ENCODE measurements at regions not wholly inside any gene's neighbourhood (a gene's known extent, or its start where the extent isn't known, plus 50 kb on each side); places are given as distances from the start of the nearest gene placed in this dataset.

DNA sequence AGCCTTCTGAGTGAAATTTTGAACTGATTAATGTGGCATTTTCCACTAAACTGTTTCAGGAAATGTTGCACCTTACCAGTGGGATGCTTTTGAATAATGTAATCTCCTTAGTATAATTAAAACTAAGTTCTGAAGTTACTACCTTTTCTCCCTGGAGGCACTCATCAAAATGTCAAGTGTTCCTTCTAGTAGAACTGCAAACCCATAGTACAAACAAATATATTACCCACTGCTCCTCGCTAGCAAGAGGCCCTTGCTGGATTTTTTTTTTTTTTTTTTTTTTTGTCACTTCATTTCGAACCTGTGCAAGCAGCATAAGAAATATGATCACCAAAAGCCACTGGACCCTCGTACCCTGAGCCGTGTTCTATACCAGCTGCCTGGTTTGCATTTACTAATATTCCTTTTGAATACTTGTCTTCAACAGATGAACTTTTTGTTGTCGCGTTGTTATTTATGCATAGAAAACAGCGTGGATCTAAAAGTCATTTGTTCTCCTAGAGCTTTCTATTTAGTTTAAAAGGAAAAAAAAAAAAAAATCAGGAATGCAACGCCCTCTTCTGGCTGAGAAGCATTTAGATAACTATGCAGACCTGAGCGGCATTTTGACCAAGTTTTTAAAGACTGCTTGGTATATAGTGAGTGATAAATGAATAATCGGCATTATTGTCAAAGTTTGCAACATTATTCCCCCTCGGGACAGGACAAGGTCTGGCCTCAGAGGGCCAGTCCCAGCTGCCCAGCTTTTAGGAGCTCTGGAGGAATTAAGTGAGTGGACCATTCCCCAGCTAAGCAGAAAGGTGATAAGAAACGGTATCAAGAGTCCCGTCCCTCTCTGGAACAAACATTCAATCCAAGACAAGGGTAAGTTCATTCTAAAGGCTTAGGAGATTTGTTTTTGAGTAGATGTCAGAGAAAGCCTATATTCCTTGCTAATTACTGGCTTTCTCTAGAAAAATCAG, 162.5 kb upstream of the KIF2A start:
- Mint-ChIP-seq H3K4me1 (peaks cover 21% of the 10 kb centered on the region), H3K27me3 (ENCODE audit: low read depth) (peaks cover 48% of the 10 kb centered on the region), H3K4me3 (no peak overlapping the region), H3K9me3 (no peaks in the 10 kb centered on the region), H3K36me3 (no peaks in the 10 kb centered on the region), H3K27ac (no peak overlapping the region)
- TF ChIP-seq, protein P1, sequence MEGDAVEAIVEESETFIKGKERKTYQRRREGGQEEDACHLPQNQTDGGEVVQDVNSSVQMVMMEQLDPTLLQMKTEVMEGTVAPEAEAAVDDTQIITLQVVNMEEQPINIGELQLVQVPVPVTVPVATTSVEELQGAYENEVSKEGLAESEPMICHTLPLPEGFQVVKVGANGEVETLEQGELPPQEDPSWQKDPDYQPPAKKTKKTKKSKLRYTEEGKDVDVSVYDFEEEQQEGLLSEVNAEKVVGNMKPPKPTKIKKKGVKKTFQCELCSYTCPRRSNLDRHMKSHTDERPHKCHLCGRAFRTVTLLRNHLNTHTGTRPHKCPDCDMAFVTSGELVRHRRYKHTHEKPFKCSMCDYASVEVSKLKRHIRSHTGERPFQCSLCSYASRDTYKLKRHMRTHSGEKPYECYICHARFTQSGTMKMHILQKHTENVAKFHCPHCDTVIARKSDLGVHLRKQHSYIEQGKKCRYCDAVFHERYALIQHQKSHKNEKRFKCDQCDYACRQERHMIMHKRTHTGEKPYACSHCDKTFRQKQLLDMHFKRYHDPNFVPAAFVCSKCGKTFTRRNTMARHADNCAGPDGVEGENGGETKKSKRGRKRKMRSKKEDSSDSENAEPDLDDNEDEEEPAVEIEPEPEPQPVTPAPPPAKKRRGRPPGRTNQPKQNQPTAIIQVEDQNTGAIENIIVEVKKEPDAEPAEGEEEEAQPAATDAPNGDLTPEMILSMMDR (IDR thresholded peaks at IDR 0.05; ENCODE audit: unreplicated experiment): peak; percentile 56
- DNase-seq (ENCODE audit: low spot score in 2 of 2, unreplicated experiment in 2 of 2): no peak

GRCh38 chr5:62144401-62145022, 161.5 kb upstream of the KIF2A start:
- DNase-seq (ENCODE audit: low spot score in 2 of 2, unreplicated experiment in 2 of 2): no peak
- H3K27ac Mint-ChIP-seq: no peak overlapping the region
- no peaks in the 10 kb centered on the region for H3K36me3 Mint-ChIP-seq
- no peaks in the 10 kb centered on the region for H3K9me3 Mint-ChIP-seq
- peaks cover 21% of the 10 kb centered on the region for H3K4me1 Mint-ChIP-seq
- TF ChIP-seq, protein P1 (IDR thresholded peaks at IDR 0.05; ENCODE audit: unreplicated experiment): no peak
- H3K4me3 Mint-ChIP-seq: no peak overlapping the region
- H3K27me3 Mint-ChIP-seq (ENCODE audit: low read depth): peaks cover 42% of the 10 kb centered on the region

GRCh38 chr5:62149879-62150278, 156.1 kb upstream of the KIF2A start:
- H3K4me1 Mint-ChIP-seq: peaks cover 6% of the 10 kb centered on the region
- H3K9me3 Mint-ChIP-seq: peaks cover 12% of the 10 kb centered on the region
- H3K27me3 Mint-ChIP-seq (ENCODE audit: low read depth): peaks cover 27% of the 10 kb centered on the region
- no peaks in the 10 kb centered on the region for H3K36me3 Mint-ChIP-seq
- no peak for DNase-seq (ENCODE audit: low spot score in 2 of 2, unreplicated experiment in 2 of 2)
- H3K27ac Mint-ChIP-seq: no peak overlapping the region
- no peak overlapping the region for H3K4me3 Mint-ChIP-seq
- TF ChIP-seq, protein P1 (IDR thresholded peaks at IDR 0.05; ENCODE audit: unreplicated experiment): no peak

DNA sequence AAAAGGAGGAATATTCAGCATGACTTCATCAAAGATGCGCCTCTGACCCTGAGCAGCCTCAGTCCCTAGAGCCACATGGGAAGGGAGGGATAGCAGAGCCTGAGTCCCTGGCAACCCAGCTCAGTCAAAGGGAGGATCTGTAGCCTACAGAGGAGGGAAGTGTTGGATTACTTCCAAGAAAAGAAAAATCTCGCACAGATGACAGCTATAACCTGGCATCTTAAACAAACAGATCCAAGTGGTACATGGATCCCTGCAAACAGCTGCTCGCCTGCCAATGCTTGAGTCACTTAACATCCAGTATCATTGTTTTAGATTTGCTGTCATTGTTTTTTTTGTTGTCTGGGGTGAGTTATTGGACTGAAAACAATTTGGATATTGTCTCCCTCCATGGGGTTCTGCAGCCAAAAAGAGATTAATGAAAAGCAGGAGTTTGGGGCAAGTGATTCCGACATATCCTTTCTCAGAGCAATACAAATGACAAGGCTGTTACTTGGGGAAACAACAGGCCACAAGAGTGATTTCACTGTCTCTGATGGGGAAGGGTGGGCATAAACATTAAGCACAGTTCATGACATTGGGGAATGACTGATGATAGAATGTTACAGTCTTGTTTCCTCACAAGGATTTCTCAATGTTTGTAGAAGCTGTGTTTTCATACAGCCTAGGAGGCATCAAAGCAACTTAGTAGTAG, 153.5 kb upstream of the KIF2A start:
- Mint-ChIP-seq H3K27me3 (ENCODE audit: low read depth) (peaks cover 7% of the 10 kb centered on the region), H3K4me1 (peaks cover 6% of the 10 kb centered on the region), H3K9me3 (peaks cover 33% of the 10 kb centered on the region), H3K4me3 (no peak overlapping the region), H3K27ac (no peak overlapping the region), H3K36me3 (no peaks in the 10 kb centered on the region)
- TF ChIP-seq, protein P1 (IDR thresholded peaks at IDR 0.05; ENCODE audit: unreplicated experiment): no peak
- no peak for DNase-seq (ENCODE audit: low spot score in 2 of 2, unreplicated experiment in 2 of 2)

DNA sequence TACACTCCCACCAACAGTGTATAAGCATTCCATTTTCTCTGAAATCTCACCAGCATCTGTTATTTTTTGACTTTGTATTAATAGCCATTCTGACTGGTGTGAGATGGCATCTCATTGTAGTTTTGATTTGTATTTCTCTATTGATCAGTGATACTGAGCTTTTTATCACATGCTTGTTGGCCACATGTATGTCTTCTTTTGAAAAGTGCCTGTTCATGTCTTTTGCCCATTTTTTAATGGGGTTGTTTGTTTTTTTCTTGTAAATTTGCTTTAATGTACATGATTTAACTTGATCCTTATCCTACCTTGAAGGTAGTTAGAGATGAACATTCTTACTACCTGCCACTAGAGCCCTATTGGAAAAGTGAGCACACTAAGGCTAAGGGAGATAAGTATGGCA, 151.2 kb upstream of the KIF2A start:
- no peaks in the 10 kb centered on the region for H3K36me3 Mint-ChIP-seq
- no peak overlapping the region for H3K27ac Mint-ChIP-seq
- peaks cover 42% of the 10 kb centered on the region for H3K9me3 Mint-ChIP-seq
- no peak for DNase-seq (ENCODE audit: low spot score in 2 of 2, unreplicated experiment in 2 of 2)
- H3K4me1 Mint-ChIP-seq: peaks cover 6% of the 10 kb centered on the region
- peaks cover 7% of the 10 kb centered on the region for H3K27me3 Mint-ChIP-seq (ENCODE audit: low read depth)
- H3K4me3 Mint-ChIP-seq: no peak overlapping the region
- TF ChIP-seq, protein P1 (IDR thresholded peaks at IDR 0.05; ENCODE audit: unreplicated experiment): no peak

Data from mesothelial cell of epicardium (in vitro differentiated cells).